Hematopoietic multipotent progenitor cell treated with erythropoietin and hydrocortisone succinate and interleukin-3 and kit ligand, for 4 days (in vitro differentiated cells): ENCODE measurements at regions not wholly inside any gene's neighbourhood (a gene's known extent, or its start where the extent isn't known, plus 50 kb on each side); places are given as distances from the start of the nearest gene placed in this dataset.
"Not testable (repeated sequence)": the region's sequence is repeated elsewhere in the genome, so short reads cannot be mapped to it uniquely, and the experiment has no call there.

ENCODE experiments used
- DNase-seq: peaks from one replicate; pipeline ENCODE4 v3.0.0-alpha.2; 2015

- no peak for DNase-seq
Measured at GRCh38 chr7:41576166-41576565, 126.7 kb downstream of the INHBA start.

DNA sequence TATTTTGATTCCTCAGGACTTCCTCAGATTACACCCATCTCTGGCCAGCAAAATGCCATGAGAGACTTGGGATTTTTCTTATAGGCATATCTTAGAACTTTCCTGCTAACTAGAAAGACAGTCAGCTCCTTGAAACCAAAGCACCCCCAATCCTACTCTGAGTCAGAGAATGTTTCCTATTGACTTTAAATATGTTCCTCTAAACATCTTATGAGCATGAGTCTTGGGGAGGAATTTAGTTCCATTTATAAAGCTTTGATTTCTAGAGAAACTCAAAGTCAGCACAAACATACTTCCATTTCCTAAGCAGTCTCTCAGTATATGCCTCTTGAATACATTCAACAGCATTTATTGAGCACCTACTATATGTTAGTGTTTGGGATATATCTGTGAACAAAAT, 128.5 kb downstream of the INHBA start:
- no peak for DNase-seq

- no peak for DNase-seq
Measured at GRCh38 chr7:41573862-41574261, 129.0 kb downstream of the INHBA start.

GRCh38 chr7:41573443-41573842, 129.4 kb downstream of the INHBA start:
- DNase-seq, result no peak

DNA sequence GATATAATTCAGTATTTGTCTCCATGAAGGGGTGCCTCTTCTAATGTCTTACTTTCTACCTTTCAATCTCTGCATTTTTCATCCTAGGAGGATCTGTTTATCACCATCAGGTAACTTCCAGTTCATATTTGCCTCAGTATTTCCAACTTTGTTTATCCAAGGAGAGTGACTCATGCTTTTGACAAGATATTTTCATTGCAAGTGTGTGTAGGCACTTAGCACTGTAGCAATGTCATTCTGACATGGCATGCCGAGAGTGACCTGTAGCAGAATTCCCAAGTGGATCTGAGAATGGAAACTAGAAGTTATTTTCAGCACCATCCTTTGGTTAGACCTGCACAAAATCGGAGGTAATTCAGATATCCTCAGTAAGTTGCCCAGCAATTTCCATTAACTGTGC, 129.9 kb downstream of the INHBA start:
- DNase-seq, result no peak

GRCh38 chr7:41571573-41571972, 131.3 kb downstream of the INHBA start:
- DNase-seq, result no peak

DNA sequence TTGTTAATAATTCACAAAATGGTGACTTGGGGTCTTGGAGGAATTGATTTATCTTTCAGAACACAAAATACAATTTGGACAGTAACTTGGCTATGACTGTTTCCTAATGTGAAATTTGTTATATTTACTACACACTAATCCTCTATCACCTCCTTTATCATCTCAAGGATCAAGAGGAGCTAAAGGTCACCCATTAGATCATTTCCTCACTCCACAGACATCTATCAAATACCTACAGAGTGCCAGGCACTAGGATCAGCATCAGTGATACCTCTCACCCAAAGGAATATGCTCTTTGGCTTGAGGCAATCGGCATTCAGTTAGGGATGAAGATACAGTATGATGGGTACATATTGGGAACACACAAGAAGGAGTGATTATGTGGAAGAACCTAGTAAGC, 132.1 kb downstream of the INHBA start:
- no peak for DNase-seq

- no peak for DNase-seq
Measured at GRCh38 chr7:41568135-41568534, 134.8 kb downstream of the INHBA start.

GRCh38 chr7:41567731-41568114, 135.2 kb downstream of the INHBA start:
- DNase-seq, result peak; percentile 10

GRCh38 chr7:41567031-41567730, 135.7 kb downstream of the INHBA start:
- peak; percentile 76 for DNase-seq

DNA sequence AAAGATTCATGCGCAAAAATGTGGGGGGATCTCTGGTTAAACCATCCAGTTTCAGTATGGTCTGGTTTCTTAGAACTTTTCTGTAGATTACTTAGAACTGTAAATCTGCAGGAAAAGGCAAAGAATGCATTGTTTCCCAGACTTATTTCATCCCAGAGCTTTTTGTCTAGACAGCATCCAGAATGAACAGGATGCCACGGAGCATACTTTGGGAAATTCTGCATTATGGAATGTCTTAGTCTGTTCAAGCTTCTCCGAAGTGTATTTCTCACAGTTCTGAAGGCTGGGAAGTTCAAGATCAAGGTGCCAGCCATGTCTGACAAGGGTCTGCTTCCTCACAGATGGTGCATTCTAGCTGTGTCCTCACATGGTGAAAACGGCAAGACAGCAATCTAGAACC, 136.3 kb downstream of the INHBA start:
- DNase-seq, result no peak

DNA sequence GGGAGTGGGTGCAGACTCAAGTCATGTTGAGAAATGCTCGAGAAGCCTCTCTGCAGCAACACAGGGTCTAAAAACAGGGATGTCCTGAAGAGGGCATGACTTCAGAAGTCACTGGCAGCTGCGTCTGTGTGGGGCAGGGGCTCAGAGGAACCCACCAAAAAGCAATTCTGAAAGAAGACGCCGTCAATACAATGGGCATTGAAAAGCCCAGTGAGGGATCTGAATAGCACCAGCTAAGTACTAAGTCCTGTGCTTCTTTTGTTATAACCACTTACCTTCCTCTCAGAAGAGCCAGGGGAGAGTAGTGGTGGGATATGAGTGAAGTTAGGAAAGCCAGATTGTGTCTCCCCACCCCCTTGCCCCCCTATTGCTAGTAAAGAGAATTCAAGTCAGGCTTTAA, 137.2 kb downstream of the INHBA start:
- DNase-seq, result no peak

DNA sequence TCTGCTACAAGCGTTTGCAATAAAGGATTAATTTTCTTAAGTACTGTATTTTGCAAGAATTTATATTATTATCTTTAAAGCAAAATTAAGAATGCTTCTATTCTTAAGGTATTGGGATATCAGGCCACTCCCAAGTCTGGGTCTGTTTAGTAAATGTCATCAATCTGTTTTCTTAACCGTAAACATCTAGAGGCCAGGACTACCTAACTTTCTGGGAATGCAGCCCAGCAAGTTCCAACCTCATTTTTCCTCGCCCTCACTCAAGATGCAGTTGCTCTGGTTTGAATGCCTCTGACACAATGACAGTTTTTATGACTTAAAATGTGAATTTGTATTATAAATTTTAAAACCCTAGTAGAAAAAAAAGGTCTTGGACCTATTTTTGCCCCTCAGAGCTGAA, 143.5 kb downstream of the INHBA start:
- DNase-seq, result no peak

GRCh38 chr7:41554481-41554880, 148.4 kb downstream of the INHBA start:
- DNase-seq, result no peak

DNA sequence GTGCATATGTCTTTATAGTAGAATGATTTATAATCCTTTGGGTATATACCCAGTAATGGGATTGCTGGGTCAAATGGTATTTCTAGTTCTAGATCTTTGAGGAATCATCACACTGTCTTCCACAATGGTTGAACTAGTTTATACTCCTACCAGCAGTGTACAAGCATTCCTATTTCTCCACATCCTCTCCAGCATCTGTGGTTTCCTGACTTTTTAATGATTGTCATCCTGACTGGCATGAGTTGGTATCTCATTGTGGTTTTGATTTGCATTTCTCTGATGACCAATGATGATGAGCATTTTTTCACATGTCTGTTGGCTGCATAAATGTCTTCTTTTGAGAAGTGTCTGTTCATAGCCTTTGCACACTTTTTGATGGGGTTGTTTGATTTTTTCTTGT, 152.8 kb downstream of the INHBA start:
- not testable (repeated sequence) for DNase-seq

- no peak for DNase-seq
Measured at GRCh38 chr7:41544241-41544640, 158.6 kb downstream of the INHBA start.

- DNase-seq, result no peak
Measured at GRCh38 chr7:41540601-41541000, 162.3 kb downstream of the INHBA start.

DNA sequence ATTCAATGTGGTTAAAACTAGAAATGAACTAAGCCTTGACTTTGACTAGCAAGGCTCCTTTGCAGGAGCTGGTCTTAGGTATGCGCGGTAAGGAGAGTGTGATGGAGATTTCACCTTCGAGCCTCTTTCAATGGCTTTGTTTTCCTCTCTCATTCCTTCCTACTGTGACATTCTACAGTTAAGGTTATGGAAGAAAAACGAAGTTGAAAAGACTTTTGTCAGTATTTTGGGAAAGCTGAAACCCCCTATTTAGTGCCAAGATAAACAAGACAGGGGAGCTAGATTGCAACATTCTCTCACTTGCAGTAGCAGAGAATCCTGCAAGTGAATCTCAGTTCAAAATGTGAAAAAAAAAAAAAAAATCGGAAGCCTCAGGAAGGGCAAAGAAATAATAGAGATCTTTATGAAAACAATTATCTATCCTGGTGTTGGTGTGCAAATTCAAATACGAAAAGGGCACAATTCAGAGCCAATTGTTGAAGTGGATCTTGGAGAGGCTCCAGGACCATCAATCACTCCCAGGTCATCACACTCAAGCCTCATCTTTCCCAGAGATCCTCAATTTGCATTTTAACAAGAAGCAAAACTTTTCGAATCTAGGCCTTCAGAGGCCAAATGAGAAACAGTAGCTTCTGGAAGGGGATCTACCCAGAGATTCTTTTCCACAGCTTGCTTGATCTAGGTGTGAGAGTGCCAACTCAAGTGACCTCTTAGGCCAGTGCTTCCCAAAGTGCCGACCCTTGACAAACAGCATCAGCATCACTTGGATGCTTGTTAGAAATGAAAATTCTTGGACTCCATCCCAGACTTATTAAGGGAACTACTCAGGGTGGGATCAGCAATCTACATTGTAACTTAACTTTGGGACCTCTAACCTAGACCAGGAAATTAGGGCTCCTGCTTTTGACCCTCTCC, 163.8 kb downstream of the INHBA start:
- no peak for DNase-seq

DNA sequence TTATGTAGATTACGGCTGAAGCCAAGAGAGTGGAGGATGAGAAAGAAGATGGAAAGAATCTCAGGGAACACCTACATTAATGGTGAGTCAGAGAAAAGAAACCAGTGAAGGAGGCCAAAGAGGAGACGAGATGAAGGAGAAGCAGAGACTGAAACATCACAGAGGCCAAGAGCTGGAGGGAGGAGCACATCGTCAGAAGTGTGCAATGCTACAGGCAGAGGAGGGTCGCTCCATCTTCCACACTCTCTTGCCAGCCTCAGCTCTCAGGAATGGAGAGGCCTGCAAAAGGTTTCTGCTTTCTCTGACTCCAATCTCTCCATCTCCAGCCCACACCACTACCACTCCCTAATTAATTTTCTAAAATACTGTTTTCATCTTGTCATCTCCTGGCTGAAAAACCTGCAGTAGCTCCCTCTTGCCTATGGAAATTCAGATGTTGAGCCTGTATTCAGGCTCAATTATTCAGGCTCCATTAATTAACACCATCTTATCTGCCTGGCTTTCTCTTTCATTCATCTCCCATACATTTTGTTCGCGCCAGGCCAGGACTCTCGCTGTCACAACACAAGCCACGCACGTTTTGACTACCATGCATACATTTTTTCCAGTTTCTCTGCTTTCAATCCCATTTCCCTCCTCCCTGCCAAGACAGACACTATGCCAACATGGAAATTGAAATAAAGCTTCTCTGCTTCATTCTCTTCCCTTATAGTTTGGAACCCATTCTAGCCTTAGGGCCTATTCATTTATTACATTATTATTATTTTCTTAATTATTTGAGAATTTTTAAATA, 165.8 kb downstream of the INHBA start:
- DNase-seq, result no peak

DNA sequence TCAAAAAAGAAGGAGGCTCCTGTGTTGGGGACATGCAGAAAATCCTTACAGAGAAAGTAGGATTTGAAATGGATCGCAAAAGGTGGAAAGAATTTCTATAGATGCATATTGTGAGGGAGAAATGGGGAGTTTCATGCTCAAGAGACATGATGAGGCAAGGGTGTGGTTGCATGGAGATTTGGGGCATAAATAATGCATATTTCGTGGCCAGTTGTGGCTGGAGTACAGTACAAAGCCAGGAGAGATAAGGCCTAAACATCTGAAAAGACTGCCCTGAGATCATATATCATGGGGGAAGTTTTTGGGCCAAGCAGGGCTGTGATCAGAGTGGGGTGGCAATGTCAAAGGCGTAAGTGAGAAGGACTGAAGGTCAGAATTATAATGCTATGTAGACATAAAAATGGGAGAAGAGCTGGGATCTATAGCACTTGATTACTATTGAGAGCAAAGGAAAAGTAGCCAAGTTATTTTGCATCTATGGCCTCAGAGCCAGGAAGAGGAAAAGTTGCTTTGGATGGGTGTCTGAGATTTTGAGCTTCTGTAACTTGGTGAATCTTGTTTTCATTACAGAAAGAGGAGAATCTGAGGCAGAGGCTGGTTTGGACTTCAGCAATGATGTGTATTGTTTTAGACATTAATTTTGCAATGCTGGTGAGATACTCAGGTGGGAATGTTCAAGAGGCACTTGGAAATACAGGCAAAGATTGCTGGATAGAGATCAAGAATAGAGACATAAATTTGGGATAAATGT, 166.6 kb downstream of the INHBA start:
- DNase-seq, result peak; percentile 21

GRCh38 chr7:41529831-41530230, 173.1 kb downstream of the INHBA start:
- DNase-seq, result no peak

- DNase-seq, result no peak
Measured at GRCh38 chr7:41524876-41525275, 178.0 kb downstream of the INHBA start.

DNA sequence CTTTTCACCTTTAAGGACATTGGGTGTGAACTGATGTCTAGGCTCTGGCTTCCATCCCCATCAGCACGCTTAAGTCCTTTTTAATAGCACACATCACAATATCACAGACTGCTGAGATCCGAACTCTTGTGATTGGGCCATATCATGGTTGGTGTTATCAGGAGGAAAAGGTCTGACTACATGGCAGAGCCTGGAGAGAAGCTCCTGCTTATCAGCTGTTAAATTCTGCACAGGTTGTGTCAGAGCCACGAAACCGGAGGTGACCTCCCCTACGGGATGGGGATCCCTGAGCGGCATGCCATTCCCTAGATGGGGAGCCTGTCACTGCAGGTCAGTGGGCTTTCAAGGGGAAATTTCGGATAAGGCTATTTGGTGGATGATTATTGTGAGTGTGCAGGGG, 182.4 kb downstream of the INHBA start:
- DNase-seq, result no peak
